Ishikawa (cell line): ENCODE measurements at regions not wholly inside any gene's neighbourhood (a gene's known extent, or its start where the extent isn't known, plus 50 kb on each side); places are given as distances from the start of the nearest gene placed in this dataset.

Experiments
- CEBPB ChIP-seq: IDR thresholded peaks from 2 replicates; pipeline ENCODE4 v1.6.1; 2012
- CREB1 ChIP-seq: IDR thresholded peaks from 2 replicates; pipeline ENCODE4 v1.6.1; 2012; ENCODE audit warnings: low read depth
- EGR1 ChIP-seq: IDR thresholded peaks from 2 replicates; pipeline ENCODE4 v1.6.1; 2012
- EP300 ChIP-seq: IDR thresholded peaks from 2 replicates; pipeline ENCODE4 v1.6.1; 2012; ENCODE audit warnings: borderline replicate concordance
- FOXM1 ChIP-seq: IDR thresholded peaks from 2 replicates; pipeline ENCODE4 v1.6.1; 2012; ENCODE audit warnings: low read depth, borderline replicate concordance
- NFIC ChIP-seq: IDR thresholded peaks from 2 replicates; pipeline ENCODE4 v1.6.1; 2012
- RAD21 ChIP-seq: IDR thresholded peaks from 2 replicates; pipeline ENCODE4 v1.6.1; 2012; ENCODE audit warnings: low read depth
- TAF1 ChIP-seq: IDR thresholded peaks from 2 replicates; pipeline ENCODE4 v1.6.1; 2012; ENCODE audit warnings: low read depth, mild to moderate bottlenecking
- TCF12 ChIP-seq: IDR thresholded peaks from 2 replicates; pipeline ENCODE4 v1.6.1; 2012; ENCODE audit warnings: low read depth
- YY1 ChIP-seq: IDR thresholded peaks from 2 replicates; pipeline ENCODE4 v1.6.1; 2012; ENCODE audit warnings: low read depth
- TF ChIP-seq, protein P1 (sequence below): IDR thresholded peaks from 2 replicates; pipeline ENCODE4 v1.6.1; 2012
- TF ChIP-seq, protein P2 (sequence below): IDR thresholded peaks from 2 replicates; pipeline ENCODE4 v1.6.1; 2012; ENCODE audit warnings: low read depth, mild to moderate bottlenecking
- TF ChIP-seq, protein P3 (sequence below): IDR thresholded peaks from 2 replicates; pipeline ENCODE4 v1.6.1; 2012

DNA sequence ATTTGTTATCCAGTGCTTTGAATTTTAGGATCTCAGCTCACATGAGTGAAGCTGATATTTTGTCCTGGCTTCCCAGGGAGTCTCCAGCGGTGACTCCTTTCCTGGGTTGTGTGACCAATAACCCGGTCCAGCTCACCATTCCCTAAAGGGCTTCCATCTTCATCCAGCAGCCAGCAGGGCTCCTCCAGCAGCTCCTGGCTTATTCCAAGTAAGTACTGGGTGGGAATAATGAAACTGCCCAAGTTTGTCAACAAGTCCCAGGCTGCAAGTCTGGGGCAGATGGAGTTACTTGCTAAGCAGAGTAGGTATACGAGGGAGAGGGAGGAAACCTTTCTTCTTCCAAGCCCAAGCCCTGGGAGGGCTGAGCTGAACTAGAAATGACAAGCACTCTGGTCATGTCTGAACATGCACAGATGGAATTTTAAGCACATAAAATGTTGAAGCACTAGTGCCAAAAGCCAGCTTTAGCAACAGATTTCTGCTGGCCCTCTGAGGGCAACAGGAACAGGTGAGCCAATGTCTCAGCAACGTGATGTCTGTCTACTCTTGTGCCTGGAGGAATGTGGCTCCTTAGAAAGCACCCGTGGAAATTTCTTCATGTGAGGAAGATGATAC, 153.7 kb upstream of the DAPK1 start:
- no peak for TF ChIP-seq RAD21
- no peak for TF ChIP-seq TAF1
- TF ChIP-seq NFIC, result no peak
- no peak for TF ChIP-seq EP300
- no peak for TF ChIP-seq YY1
- TF ChIP-seq, protein P1, sequence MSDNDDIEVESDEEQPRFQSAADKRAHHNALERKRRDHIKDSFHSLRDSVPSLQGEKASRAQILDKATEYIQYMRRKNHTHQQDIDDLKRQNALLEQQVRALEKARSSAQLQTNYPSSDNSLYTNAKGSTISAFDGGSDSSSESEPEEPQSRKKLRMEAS, result no peak
- TF ChIP-seq, protein P2, sequence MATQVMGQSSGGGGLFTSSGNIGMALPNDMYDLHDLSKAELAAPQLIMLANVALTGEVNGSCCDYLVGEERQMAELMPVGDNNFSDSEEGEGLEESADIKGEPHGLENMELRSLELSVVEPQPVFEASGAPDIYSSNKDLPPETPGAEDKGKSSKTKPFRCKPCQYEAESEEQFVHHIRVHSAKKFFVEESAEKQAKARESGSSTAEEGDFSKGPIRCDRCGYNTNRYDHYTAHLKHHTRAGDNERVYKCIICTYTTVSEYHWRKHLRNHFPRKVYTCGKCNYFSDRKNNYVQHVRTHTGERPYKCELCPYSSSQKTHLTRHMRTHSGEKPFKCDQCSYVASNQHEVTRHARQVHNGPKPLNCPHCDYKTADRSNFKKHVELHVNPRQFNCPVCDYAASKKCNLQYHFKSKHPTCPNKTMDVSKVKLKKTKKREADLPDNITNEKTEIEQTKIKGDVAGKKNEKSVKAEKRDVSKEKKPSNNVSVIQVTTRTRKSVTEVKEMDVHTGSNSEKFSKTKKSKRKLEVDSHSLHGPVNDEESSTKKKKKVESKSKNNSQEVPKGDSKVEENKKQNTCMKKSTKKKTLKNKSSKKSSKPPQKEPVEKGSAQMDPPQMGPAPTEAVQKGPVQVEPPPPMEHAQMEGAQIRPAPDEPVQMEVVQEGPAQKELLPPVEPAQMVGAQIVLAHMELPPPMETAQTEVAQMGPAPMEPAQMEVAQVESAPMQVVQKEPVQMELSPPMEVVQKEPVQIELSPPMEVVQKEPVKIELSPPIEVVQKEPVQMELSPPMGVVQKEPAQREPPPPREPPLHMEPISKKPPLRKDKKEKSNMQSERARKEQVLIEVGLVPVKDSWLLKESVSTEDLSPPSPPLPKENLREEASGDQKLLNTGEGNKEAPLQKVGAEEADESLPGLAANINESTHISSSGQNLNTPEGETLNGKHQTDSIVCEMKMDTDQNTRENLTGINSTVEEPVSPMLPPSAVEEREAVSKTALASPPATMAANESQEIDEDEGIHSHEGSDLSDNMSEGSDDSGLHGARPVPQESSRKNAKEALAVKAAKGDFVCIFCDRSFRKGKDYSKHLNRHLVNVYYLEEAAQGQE, result no peak
- TF ChIP-seq CEBPB, result no peak
- TF ChIP-seq, protein P3, sequence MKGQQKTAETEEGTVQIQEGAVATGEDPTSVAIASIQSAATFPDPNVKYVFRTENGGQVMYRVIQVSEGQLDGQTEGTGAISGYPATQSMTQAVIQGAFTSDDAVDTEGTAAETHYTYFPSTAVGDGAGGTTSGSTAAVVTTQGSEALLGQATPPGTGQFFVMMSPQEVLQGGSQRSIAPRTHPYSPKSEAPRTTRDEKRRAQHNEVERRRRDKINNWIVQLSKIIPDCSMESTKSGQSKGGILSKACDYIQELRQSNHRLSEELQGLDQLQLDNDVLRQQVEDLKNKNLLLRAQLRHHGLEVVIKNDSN, result no peak
- TF ChIP-seq EGR1, result no peak
- TF ChIP-seq TCF12, result no peak
- no peak for TF ChIP-seq CREB1
- TF ChIP-seq FOXM1, result no peak
